DOHH2 (cell line): ENCODE measurements at regions not wholly inside any gene's neighbourhood (a gene's known extent, or its start where the extent isn't known, plus 50 kb on each side); places are given as distances from the start of the nearest gene placed in this dataset.

Source experiments
- H3F3A ChIP-seq: fragments of 200-600 bp; sonication (generic), shearing (Covaris generic); 2 replicates; pipeline ENCODE4 v1.6.0; 2016; ENCODE audit warnings: antibody characterized with exemption, mild to moderate bottlenecking; ENCODE audit not compliant: control insufficient read depth, insufficient read depth
- H3K27ac ChIP-seq: fragments of 200-600 bp; sonication (generic); 2 replicates; pipeline ENCODE4 v1.5.1; 2014; ENCODE audit warnings: low read depth, mild to moderate bottlenecking, low read length, moderate library complexity
- H3K27me3 ChIP-seq: fragments of 200-600 bp; sonication (generic); 2 replicates; pipeline ENCODE4 v1.6.1; 2014; ENCODE audit warnings: mild to moderate bottlenecking, low read length, mixed read lengths; ENCODE audit not compliant: control insufficient read depth
- H3K36me3 ChIP-seq: fragments of 200-600 bp; sonication (generic); 2 replicates; pipeline ENCODE4 v1.6.1; 2014; ENCODE audit warnings: mild to moderate bottlenecking, low read length, moderate library complexity, mixed read lengths; ENCODE audit not compliant: control insufficient read depth
- H3K4me1 ChIP-seq: fragments of 200-600 bp; sonication (generic); 2 replicates; pipeline ENCODE4 v1.6.1; 2014; ENCODE audit warnings: mild to moderate bottlenecking, low read length, mixed read lengths; ENCODE audit not compliant: control insufficient read depth
- H3K4me2 ChIP-seq: fragments of 200-600 bp; sonication (generic); 2 replicates; pipeline ENCODE4 v1.6.0; 2014; ENCODE audit warnings: mild to moderate bottlenecking, low read length, moderate library complexity
- H3K4me3 ChIP-seq: fragments of 200-600 bp; sonication (generic); 2 replicates; pipeline ENCODE4 v1.5.1; 2014; ENCODE audit warnings: mild to moderate bottlenecking, low read length, mixed read lengths
- H3K79me2 ChIP-seq: fragments of 200-600 bp; sonication (generic); 2 replicates; pipeline ENCODE4 v1.6.1; 2014; ENCODE audit warnings: mild to moderate bottlenecking, low read length, mixed read lengths; ENCODE audit not compliant: control insufficient read depth
- H3K9me2 ChIP-seq: fragments of 200-600 bp; sonication (generic); replicated peaks from 2 replicates; pipeline ENCODE4 v1.6.1; 2014; ENCODE audit warnings: mild to moderate bottlenecking, low read length, mixed read lengths; ENCODE audit not compliant: control insufficient read depth
- H3K9me3 ChIP-seq: fragments of 200-600 bp; sonication (generic); 2 replicates; pipeline ENCODE4 v1.6.1; 2014; ENCODE audit warnings: antibody characterized with exemption, low read length, mixed read lengths; ENCODE audit not compliant: control insufficient read depth, insufficient read depth
- H4K20me1 ChIP-seq: fragments of 200-600 bp; sonication (generic); 2 replicates; pipeline ENCODE4 v1.6.0; 2014; ENCODE audit warnings: low read depth, mild to moderate bottlenecking, antibody characterized with exemption, low read length, moderate library complexity; ENCODE audit not compliant: control insufficient read depth, insufficient read depth
- EZH2phosphoT487 ChIP-seq: fragments of 200-600 bp; sonication (generic); IDR thresholded peaks from 2 replicates; pipeline ENCODE4 v1.6.1; 2017; ENCODE audit warnings: borderline replicate concordance, mild to moderate bottlenecking, antibody characterized with exemption, low read length, moderate library complexity, mixed read lengths
- TF ChIP-seq, protein P1 (sequence below): fragments of 200-600 bp; sonication (generic); IDR thresholded peaks from one replicate; pipeline ENCODE4 v1.5.1; 2014; ENCODE audit warnings: antibody characterized with exemption, mild to moderate bottlenecking, low read depth, low read length; ENCODE audit not compliant: poor library complexity, severe bottlenecking

- Histone ChIP-seq H3K9me2 (no peaks in the 10 kb centered on the region), H3K27ac (no peak overlapping the region), H3K9me3 (no peaks in the 10 kb centered on the region), H3F3A (no peaks in the 10 kb centered on the region), H3K27me3 (no peaks in the 10 kb centered on the region), H3K4me3 (no peak overlapping the region), H3K79me2 (no peaks in the 10 kb centered on the region), H3K4me1 (no peaks in the 10 kb centered on the region), H3K4me2 (no peak overlapping the region), H4K20me1 (no peaks in the 10 kb centered on the region), H3K36me3 (no peaks in the 10 kb centered on the region)
- TF ChIP-seq, protein P1, sequence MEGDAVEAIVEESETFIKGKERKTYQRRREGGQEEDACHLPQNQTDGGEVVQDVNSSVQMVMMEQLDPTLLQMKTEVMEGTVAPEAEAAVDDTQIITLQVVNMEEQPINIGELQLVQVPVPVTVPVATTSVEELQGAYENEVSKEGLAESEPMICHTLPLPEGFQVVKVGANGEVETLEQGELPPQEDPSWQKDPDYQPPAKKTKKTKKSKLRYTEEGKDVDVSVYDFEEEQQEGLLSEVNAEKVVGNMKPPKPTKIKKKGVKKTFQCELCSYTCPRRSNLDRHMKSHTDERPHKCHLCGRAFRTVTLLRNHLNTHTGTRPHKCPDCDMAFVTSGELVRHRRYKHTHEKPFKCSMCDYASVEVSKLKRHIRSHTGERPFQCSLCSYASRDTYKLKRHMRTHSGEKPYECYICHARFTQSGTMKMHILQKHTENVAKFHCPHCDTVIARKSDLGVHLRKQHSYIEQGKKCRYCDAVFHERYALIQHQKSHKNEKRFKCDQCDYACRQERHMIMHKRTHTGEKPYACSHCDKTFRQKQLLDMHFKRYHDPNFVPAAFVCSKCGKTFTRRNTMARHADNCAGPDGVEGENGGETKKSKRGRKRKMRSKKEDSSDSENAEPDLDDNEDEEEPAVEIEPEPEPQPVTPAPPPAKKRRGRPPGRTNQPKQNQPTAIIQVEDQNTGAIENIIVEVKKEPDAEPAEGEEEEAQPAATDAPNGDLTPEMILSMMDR: no peak
- no peak for TF ChIP-seq EZH2phosphoT487
These were observed 93.3 kb downstream of the NAA11 start for GRCh38 chr4:79232540-79232939.

- no peaks in the 10 kb centered on the region for H3F3A ChIP-seq
- H3K9me3 ChIP-seq: no peaks in the 10 kb centered on the region
- H3K4me3 ChIP-seq: no peak overlapping the region
- no peaks in the 10 kb centered on the region for H3K4me1 ChIP-seq
- no peak overlapping the region for H3K27ac ChIP-seq
- no peaks in the 10 kb centered on the region for H3K79me2 ChIP-seq
- no peak overlapping the region for H3K4me2 ChIP-seq
- TF ChIP-seq, protein P1: no peak
- TF ChIP-seq EZH2phosphoT487: no peak
- no peaks in the 10 kb centered on the region for H3K27me3 ChIP-seq
- H3K9me2 ChIP-seq: no peaks in the 10 kb centered on the region
- no peaks in the 10 kb centered on the region for H4K20me1 ChIP-seq
- no peaks in the 10 kb centered on the region for H3K36me3 ChIP-seq
These were observed 98.0 kb downstream of the NAA11 start for GRCh38 chr4:79227860-79228259.

- Histone ChIP-seq H3K27ac (no peak overlapping the region), H3K9me2 (no peaks in the 10 kb centered on the region), H3F3A (no peaks in the 10 kb centered on the region), H3K27me3 (no peaks in the 10 kb centered on the region), H3K4me1 (no peaks in the 10 kb centered on the region), H3K36me3 (no peaks in the 10 kb centered on the region), H3K4me3 (no peak overlapping the region), H3K9me3 (no peaks in the 10 kb centered on the region), H4K20me1 (no peaks in the 10 kb centered on the region), H3K4me2 (no peak overlapping the region), H3K79me2 (no peaks in the 10 kb centered on the region)
- TF ChIP-seq, protein P1: no peak
- TF ChIP-seq EZH2phosphoT487: no peak
These were observed 100.5 kb downstream of the NAA11 start for GRCh38 chr4:79225360-79225759.

DNA sequence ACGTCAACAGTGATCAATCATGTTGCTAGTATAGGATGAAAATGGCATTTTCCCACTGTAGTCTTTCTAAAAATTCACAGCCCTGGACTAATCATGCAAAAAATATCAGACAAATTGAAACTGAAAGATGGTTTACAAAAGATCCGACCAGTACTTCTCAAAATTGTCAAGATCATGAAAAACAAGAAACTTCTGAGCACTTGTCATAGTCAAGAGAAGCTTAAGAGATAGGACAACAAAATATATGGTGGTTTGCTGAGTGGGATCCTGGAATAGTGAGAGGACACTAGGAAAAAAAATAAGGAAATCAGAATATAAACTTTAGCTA lies 101.1 kb downstream of the NAA11 start:
- no peaks in the 10 kb centered on the region for H3K9me3 ChIP-seq
- no peaks in the 10 kb centered on the region for H3K9me2 ChIP-seq
- H3K36me3 ChIP-seq: no peaks in the 10 kb centered on the region
- no peak for TF ChIP-seq EZH2phosphoT487
- TF ChIP-seq, protein P1: no peak
- H3K27ac ChIP-seq: no peak overlapping the region
- H3K4me1 ChIP-seq: no peaks in the 10 kb centered on the region
- no peaks in the 10 kb centered on the region for H3K27me3 ChIP-seq
- H3K4me3 ChIP-seq: no peak overlapping the region
- H3K79me2 ChIP-seq: no peaks in the 10 kb centered on the region
- no peaks in the 10 kb centered on the region for H3F3A ChIP-seq
- no peaks in the 10 kb centered on the region for H4K20me1 ChIP-seq
- H3K4me2 ChIP-seq: no peak overlapping the region
